Caco-2 (cell line): ENCODE measurements at regions not wholly inside any gene's neighbourhood (a gene's known extent, or its start where the extent isn't known, plus 50 kb on each side); places are given as distances from the start of the nearest gene placed in this dataset.

Experiments used
- BruUV-seq: library from RNA; stranded (reverse); fragments of 400-500 nt; replicated peaks from 2 replicates; lab custom pipeline; 2021; lab: Mats Ljungman, UMichigan
- CTCF ChIA-PET: fragments of 300-600 bp; sonication (Branson Sonifier 250); formaldehyde crosslinking; loops from one replicate; lab custom pipeline; 2022; ENCODE audit warnings: antibody characterized with exemption; lab: Charles Lee
- POLR2A ChIA-PET: fragments of 300-600 bp; sonication (Branson Sonifier 250); formaldehyde crosslinking; loops from one replicate; lab custom pipeline; 2022; ENCODE audit warnings: antibody characterized with exemption; lab: Charles Lee
- DNase-seq, 2 experiments: peaks; one replicate each; pipeline versions ENCODE4 v3.0.0 to v3.0.0-alpha.2; 2020 to 2022
- H3K27me3 ChIP-seq: replicated peaks from 2 replicates; pipeline ENCODE4 v1.6.0; 2011; ENCODE audit warnings: low read length; ENCODE audit not compliant: control insufficient read depth, insufficient read depth
- H3K36me3 ChIP-seq: 2 replicates; pipeline ENCODE4 v1.5.1; 2011; ENCODE audit warnings: low read length; ENCODE audit not compliant: control insufficient read depth, insufficient read depth
- H3K4me1 ChIP-seq: fragments of 250-450 bp; sonication (Bioruptor Pico); 2 replicates; pipeline ENCODE4 v1.5.1; 2020; ENCODE audit warnings: mild to moderate bottlenecking
- H3K4me3 ChIP-seq: 2 replicates; pipeline ENCODE4 v1.5.1; 2011; ENCODE audit warnings: low read depth, mild to moderate bottlenecking, control low read depth, low read length
- H3K9me3 ChIP-seq: fragments of 250-450 bp; sonication (Bioruptor Pico); 2 replicates; pipeline ENCODE4 v1.5.1; 2020; ENCODE audit warnings: mild to moderate bottlenecking, moderate library complexity
- H3K27ac Mint-ChIP-seq: one replicate; pipeline ENCODE4 v1.8.0; 2022; ENCODE audit warnings: mixed read lengths; ENCODE audit not compliant: unreplicated experiment
- H3K27me3 Mint-ChIP-seq: one replicate; pipeline ENCODE4 v1.8.0; 2022; ENCODE audit warnings: mixed read lengths; ENCODE audit not compliant: insufficient read depth, unreplicated experiment
- H3K36me3 Mint-ChIP-seq: one replicate; pipeline ENCODE4 v1.8.0; 2022; ENCODE audit warnings: mild to moderate bottlenecking, mixed read lengths; ENCODE audit not compliant: insufficient read depth, unreplicated experiment
- H3K4me1 Mint-ChIP-seq: one replicate; pipeline ENCODE4 v1.8.0; 2022; ENCODE audit warnings: low read depth, mixed read lengths; ENCODE audit not compliant: unreplicated experiment
- H3K4me3 Mint-ChIP-seq: one replicate; pipeline ENCODE4 v1.8.0; 2022; ENCODE audit warnings: mild to moderate bottlenecking, moderate library complexity, mixed read lengths; ENCODE audit not compliant: unreplicated experiment
- H3K9me3 Mint-ChIP-seq: one replicate; pipeline ENCODE4 v1.8.0; 2022; ENCODE audit warnings: mixed read lengths; ENCODE audit not compliant: unreplicated experiment
- intact Hi-C: fragments of 100-400 bp; cut with micrococcal nuclease; formaldehyde crosslinking; loops from one replicate; pipeline ENCODE4 v1.10.0; 2022; ENCODE audit not compliant: unreplicated experiment
- TF ChIP-seq, protein P1 (sequence below), 2 experiments: fragments of 200-600 bp in 1 of 2; IDR thresholded peaks; 1 replicate in 1 of 2; 2 replicates in 1 of 2; pipeline versions ENCODE4 v1.5.1 to v1.8.0; 2011 to 2022; ENCODE audit warnings: antibody characterized with exemption in 1 of 2, control low read depth in 1 of 2, inconsistent platforms in 1 of 2, low read depth in 1 of 2, low read length in 1 of 2, mild to moderate bottlenecking in 1 of 2, moderate library complexity in 1 of 2; ENCODE audit not compliant: insufficient read depth in 1 of 2, severe bottlenecking in 1 of 2, unreplicated experiment in 1 of 2

GRCh38 chr4:164060456-164060855 is 566.0 kb downstream of the TMA16 start:
- CTCF ChIA-PET = no interaction called here
- no peaks in the 10 kb centered on the region for H3K27me3 Mint-ChIP-seq
- no peak overlapping the region for H3K4me3 ChIP-seq
- no TSS peak for BruUV-seq
- peaks cover 10% of the 10 kb centered on the region for H3K9me3 Mint-ChIP-seq
- intact Hi-C loops = no loop called here
- no peaks in the 10 kb centered on the region for H3K36me3 ChIP-seq
- H3K4me1 ChIP-seq = no peaks in the 10 kb centered on the region
- H3K36me3 Mint-ChIP-seq = no peaks in the 10 kb centered on the region
- POLR2A ChIA-PET = no interaction called here
- no peak overlapping the region for H3K27ac Mint-ChIP-seq
- no peaks in the 10 kb centered on the region for H3K9me3 ChIP-seq
- TF ChIP-seq, protein P1, sequence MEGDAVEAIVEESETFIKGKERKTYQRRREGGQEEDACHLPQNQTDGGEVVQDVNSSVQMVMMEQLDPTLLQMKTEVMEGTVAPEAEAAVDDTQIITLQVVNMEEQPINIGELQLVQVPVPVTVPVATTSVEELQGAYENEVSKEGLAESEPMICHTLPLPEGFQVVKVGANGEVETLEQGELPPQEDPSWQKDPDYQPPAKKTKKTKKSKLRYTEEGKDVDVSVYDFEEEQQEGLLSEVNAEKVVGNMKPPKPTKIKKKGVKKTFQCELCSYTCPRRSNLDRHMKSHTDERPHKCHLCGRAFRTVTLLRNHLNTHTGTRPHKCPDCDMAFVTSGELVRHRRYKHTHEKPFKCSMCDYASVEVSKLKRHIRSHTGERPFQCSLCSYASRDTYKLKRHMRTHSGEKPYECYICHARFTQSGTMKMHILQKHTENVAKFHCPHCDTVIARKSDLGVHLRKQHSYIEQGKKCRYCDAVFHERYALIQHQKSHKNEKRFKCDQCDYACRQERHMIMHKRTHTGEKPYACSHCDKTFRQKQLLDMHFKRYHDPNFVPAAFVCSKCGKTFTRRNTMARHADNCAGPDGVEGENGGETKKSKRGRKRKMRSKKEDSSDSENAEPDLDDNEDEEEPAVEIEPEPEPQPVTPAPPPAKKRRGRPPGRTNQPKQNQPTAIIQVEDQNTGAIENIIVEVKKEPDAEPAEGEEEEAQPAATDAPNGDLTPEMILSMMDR (IDR thresholded peaks at IDR 0.05; ENCODE audit: insufficient read depth in 1 of 2, low read depth in 1 of 2, low read length in 1 of 2, severe bottlenecking in 1 of 2, unreplicated experiment in 1 of 2) = no peak
- no peak overlapping the region for H3K4me3 Mint-ChIP-seq
- no peaks in the 10 kb centered on the region for H3K27me3 ChIP-seq
- no peaks in the 10 kb centered on the region for H3K4me1 Mint-ChIP-seq
- no peak for DNase-seq

DNA sequence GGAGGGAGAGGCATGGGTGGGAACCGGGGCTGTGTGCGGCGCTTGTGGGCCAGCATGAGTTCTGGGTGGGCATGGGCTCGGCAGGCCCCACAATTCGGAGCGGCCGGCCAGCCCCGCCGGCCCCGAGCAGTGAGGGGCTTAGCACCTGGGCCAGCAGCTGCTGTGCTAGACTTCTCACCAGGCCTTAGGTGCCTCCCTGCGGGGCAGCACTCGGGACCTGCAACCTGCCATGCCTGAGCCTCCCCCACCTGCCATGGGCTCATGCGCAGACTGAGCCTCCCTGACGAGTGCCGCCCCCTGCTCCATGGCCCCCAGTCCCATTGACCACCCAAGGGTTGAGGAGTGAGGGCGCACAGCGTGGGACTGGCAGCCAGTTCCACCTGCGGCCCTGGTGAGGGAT is 573.9 kb downstream of the TMA16 start:
- H3K9me3 ChIP-seq = no peaks in the 10 kb centered on the region
- H3K4me3 Mint-ChIP-seq = no peak overlapping the region
- BruUV-seq = no TSS peak
- no peak for DNase-seq
- H3K36me3 Mint-ChIP-seq = no peaks in the 10 kb centered on the region
- H3K4me1 Mint-ChIP-seq = no peaks in the 10 kb centered on the region
- TF ChIP-seq, protein P1 (IDR thresholded peaks at IDR 0.05; ENCODE audit: insufficient read depth in 1 of 2, low read depth in 1 of 2, low read length in 1 of 2, severe bottlenecking in 1 of 2, unreplicated experiment in 1 of 2) = no peak
- H3K4me3 ChIP-seq = no peak overlapping the region
- no peaks in the 10 kb centered on the region for H3K27me3 ChIP-seq
- no peaks in the 10 kb centered on the region for H3K36me3 ChIP-seq
- POLR2A ChIA-PET = no interaction called here
- no peak overlapping the region for H3K27ac Mint-ChIP-seq
- no peaks in the 10 kb centered on the region for H3K4me1 ChIP-seq
- no peaks in the 10 kb centered on the region for H3K27me3 Mint-ChIP-seq
- intact Hi-C loops = no loop called here
- CTCF ChIA-PET = no interaction called here
- H3K9me3 Mint-ChIP-seq = peaks cover 38% of the 10 kb centered on the region

GRCh38 chr4:164070625-164071024 is 576.1 kb downstream of the TMA16 start:
- no peak for DNase-seq
- no peaks in the 10 kb centered on the region for H3K27me3 ChIP-seq
- intact Hi-C loops = no loop called here
- Mint-ChIP-seq H3K4me3 (no peak overlapping the region), H3K27ac (no peak overlapping the region), H3K4me1 (no peaks in the 10 kb centered on the region), H3K9me3 (peaks cover 28% of the 10 kb centered on the region), H3K36me3 (no peaks in the 10 kb centered on the region), H3K27me3 (no peaks in the 10 kb centered on the region)
- CTCF ChIA-PET = no interaction called here
- H3K36me3 ChIP-seq = no peaks in the 10 kb centered on the region
- TF ChIP-seq, protein P1 (IDR thresholded peaks at IDR 0.05; ENCODE audit: insufficient read depth in 1 of 2, low read depth in 1 of 2, low read length in 1 of 2, severe bottlenecking in 1 of 2, unreplicated experiment in 1 of 2) = no peak
- BruUV-seq = no TSS peak
- no peaks in the 10 kb centered on the region for H3K4me1 ChIP-seq
- POLR2A ChIA-PET = no interaction called here
- no peak overlapping the region for H3K4me3 ChIP-seq
- H3K9me3 ChIP-seq = no peaks in the 10 kb centered on the region
